ENCODE measurements at regions not wholly inside any gene's neighbourhood (a gene's known extent, or its start where the extent isn't known, plus 50 kb on each side); places are given as distances from the start of the nearest gene placed in this dataset.

DNA sequence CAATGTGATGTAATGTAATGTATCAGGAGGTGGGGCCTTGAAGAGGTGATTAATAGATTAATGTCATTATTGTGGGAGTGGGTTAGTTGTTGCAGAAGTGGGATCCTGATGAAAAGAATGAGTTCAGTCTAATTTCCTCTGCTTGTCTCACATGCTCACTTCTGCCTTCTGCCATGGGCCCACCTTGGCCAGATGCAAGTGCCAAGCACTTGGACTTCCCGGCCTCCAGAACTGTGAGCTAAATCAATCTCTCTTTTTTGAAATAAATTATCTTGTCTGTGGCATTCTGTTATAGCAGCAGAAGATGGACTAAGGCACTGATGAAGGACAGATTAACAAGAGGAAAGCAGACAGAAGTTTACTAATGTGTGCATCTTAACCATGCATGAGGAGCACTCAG, 123.9 kb downstream of the ETS2 start:
- Histone ChIP-seq H3K27me3 (ENCODE audit: control insufficient read depth, insufficient read depth, low read length) (no peaks in the 10 kb centered on the region), H3K4me3 (ENCODE audit: low read depth, low read length) (no peak overlapping the region), H3K36me3 (ENCODE audit: control insufficient read depth, insufficient read depth, low read length) (no peaks in the 10 kb centered on the region)
- TF ChIP-seq, protein P1, sequence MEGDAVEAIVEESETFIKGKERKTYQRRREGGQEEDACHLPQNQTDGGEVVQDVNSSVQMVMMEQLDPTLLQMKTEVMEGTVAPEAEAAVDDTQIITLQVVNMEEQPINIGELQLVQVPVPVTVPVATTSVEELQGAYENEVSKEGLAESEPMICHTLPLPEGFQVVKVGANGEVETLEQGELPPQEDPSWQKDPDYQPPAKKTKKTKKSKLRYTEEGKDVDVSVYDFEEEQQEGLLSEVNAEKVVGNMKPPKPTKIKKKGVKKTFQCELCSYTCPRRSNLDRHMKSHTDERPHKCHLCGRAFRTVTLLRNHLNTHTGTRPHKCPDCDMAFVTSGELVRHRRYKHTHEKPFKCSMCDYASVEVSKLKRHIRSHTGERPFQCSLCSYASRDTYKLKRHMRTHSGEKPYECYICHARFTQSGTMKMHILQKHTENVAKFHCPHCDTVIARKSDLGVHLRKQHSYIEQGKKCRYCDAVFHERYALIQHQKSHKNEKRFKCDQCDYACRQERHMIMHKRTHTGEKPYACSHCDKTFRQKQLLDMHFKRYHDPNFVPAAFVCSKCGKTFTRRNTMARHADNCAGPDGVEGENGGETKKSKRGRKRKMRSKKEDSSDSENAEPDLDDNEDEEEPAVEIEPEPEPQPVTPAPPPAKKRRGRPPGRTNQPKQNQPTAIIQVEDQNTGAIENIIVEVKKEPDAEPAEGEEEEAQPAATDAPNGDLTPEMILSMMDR (IDR thresholded peaks at IDR 0.05; ENCODE audit: insufficient read depth, low read depth, low read length) = no peak
- no peak for DNase-seq (ENCODE audit: low read depth)
- POLR2A ChIA-PET = no interaction called here
- CTCF ChIA-PET = no interaction called here

DNA sequence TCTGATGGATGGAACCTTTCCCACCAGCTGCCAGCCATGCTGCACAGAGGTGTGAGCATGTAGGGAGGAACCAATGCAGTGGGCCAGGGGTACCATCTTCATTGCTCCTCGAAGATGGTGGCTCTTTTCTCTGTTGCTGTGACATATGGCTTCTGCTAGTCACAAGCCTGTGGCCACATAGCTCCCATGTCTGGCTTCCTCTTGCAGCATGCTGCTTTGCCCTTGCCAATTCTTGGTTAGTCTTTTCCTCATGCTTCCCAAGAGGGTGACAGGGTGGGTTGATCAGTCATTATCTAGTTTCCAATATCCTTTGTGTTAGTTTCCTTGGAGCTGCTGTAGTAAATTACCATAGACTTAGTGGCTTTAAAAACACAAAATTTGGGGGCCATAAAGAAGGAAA, 123.4 kb downstream of the ETS2 start:
- DNase-seq (ENCODE audit: low read depth) = no peak
- Histone ChIP-seq H3K4me3 (ENCODE audit: low read depth, low read length) (no peak overlapping the region), H3K36me3 (ENCODE audit: control insufficient read depth, insufficient read depth, low read length) (no peaks in the 10 kb centered on the region), H3K27me3 (ENCODE audit: control insufficient read depth, insufficient read depth, low read length) (no peaks in the 10 kb centered on the region)
- CTCF ChIA-PET = no interaction called here
- TF ChIP-seq, protein P1 (IDR thresholded peaks at IDR 0.05; ENCODE audit: insufficient read depth, low read depth, low read length) = no peak
- POLR2A ChIA-PET = no interaction called here

- no peak overlapping the region for H3K4me3 ChIP-seq (ENCODE audit: low read depth, low read length)
- DNase-seq (ENCODE audit: low read depth) = no peak
- TF ChIP-seq, protein P1 (IDR thresholded peaks at IDR 0.05; ENCODE audit: insufficient read depth, low read depth, low read length) = no peak
- ChIA-PET CTCF (interaction anchor here (0.7 kb wide), 1 partner anchor 62 kb away, joined by 3 read pairs; no protein-coding TSS in a partner anchor), POLR2A (no interaction called here)
- no peaks in the 10 kb centered on the region for H3K36me3 ChIP-seq (ENCODE audit: control insufficient read depth, insufficient read depth, low read length)
- H3K27me3 ChIP-seq (ENCODE audit: control insufficient read depth, insufficient read depth, low read length) = no peaks in the 10 kb centered on the region
These were observed 122.0 kb downstream of the ETS2 start for GRCh38 chr21:38927776-38928175.

- ChIA-PET CTCF (interaction anchor here (0.6 to 1.4 kb wide), 5 partner anchors 51 to 1064 kb away, joined by 3 read pairs; no protein-coding TSS in a partner anchor), POLR2A (interaction anchor here (0.5 to 0.6 kb wide), 2 partner anchors 9 to 170 kb away, joined by 3 to 5 read pairs; no protein-coding TSS in a partner anchor)
- Histone ChIP-seq H3K36me3 (ENCODE audit: control insufficient read depth, insufficient read depth, low read length) (no peaks in the 10 kb centered on the region), H3K27me3 (ENCODE audit: control insufficient read depth, insufficient read depth, low read length) (no peaks in the 10 kb centered on the region), H3K4me3 (ENCODE audit: low read depth, low read length) (no peak overlapping the region)
- DNase-seq (ENCODE audit: low read depth) = peak; percentile 76
- TF ChIP-seq, protein P1 (IDR thresholded peaks at IDR 0.05; ENCODE audit: insufficient read depth, low read depth, low read length) = no peak
These were observed 120.2 kb downstream of the ETS2 start for GRCh38 chr21:38925923-38926322.

DNA sequence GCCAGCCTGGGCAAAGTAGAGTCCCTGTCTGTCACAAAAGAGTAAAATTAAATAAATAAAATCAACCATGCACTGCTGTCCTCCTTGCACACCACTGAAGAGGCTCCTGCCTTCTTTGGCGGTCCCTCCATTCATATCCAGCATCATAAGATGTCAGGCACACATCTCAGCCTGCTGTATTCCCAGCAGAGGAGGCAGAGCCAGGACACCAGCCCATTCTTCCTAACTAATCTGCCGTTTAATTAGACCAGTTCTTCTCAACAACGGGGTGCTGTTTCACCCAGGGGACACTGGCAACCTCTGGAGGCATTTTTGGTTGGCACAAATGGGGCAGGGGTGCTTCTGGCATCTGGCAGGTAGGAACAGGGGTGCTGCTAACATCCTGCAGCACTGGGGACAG, 119.7 kb downstream of the ETS2 start:
- TF ChIP-seq, protein P1 (IDR thresholded peaks at IDR 0.05; ENCODE audit: insufficient read depth, low read depth, low read length) = no peak
- CTCF ChIA-PET = interaction anchor here (0.6 to 1.4 kb wide), 3 partner anchors 51 to 1064 kb away, joined by 3 read pairs; no protein-coding TSS in a partner anchor
- no peak for DNase-seq (ENCODE audit: low read depth)
- POLR2A ChIA-PET = no interaction called here
- H3K27me3 ChIP-seq (ENCODE audit: control insufficient read depth, insufficient read depth, low read length) = no peaks in the 10 kb centered on the region
- no peaks in the 10 kb centered on the region for H3K36me3 ChIP-seq (ENCODE audit: control insufficient read depth, insufficient read depth, low read length)
- no peak overlapping the region for H3K4me3 ChIP-seq (ENCODE audit: low read depth, low read length)
